HepG2 (cell line): ENCODE measurements at regions not wholly inside any gene's neighbourhood (a gene's known extent, or its start where the extent isn't known, plus 50 kb on each side); places are given as distances from the start of the nearest gene placed in this dataset.

Experiments used
- ATAC-seq: fragments of 200-7000 bp; cut with Tn5 transposase; 3 replicates; pipeline ENCODE4 v1.9.1; 2020; ENCODE audit warnings: mild to moderate bottlenecking, moderate library complexity
- BruUV-seq: library from RNA; stranded (reverse); fragments of 400-500 nt; replicated peaks from 2 replicates; lab custom pipeline; 2021; lab: Mats Ljungman, UMichigan
- CTCF ChIA-PET: fragments of 300-600 bp; formaldehyde crosslinking; extraction: SDS; loops from one replicate; lab custom pipeline; 2021; ENCODE audit warnings: low total read pairs, inconsistent platforms, low intra/inter-chr PET ratio; lab: Yijun Ruan, JAX
- POLR2A ChIA-PET: fragments of 350-600 bp; sonication (Branson Sonifier 250); formaldehyde crosslinking; loops from one replicate; lab custom pipeline; 2020; ENCODE audit warnings: antibody characterized with exemption, inconsistent platforms; lab: Yijun Ruan, JAX
- DNase-seq: peaks from one replicate; pipeline ENCODE4 v3.0.0-alpha.2; 2015; ENCODE audit warnings: low spot score
- FAIRE-seq: peaks from 3 replicates; lab custom pipeline; 2011; peaks lifted over from hg19 to GRCh38; lab: Jason Lieb, UNC
- H2AFZ ChIP-seq: one replicate; pipeline ENCODE4 v1.6.1; 2011; ENCODE audit warnings: low read length, inconsistent platforms
- H3K27ac ChIP-seq: fragments of 300-600 bp; 3 replicates; pipeline ENCODE4 v1.8.0; 2011; ENCODE audit warnings: mixed run types, mild to moderate bottlenecking, mixed read lengths, low read length, inconsistent platforms; ENCODE audit not compliant: insufficient read depth; ENCODE audit errors: extremely low read length
- H3K27me3 ChIP-seq, 2 experiments: fragments of 200-600 bp in 1 of 2; 2 replicates in 1 of 2; 3 replicates in 1 of 2; pipeline versions ENCODE4 v1.6.0 to v1.8.0; 2011; ENCODE audit warnings: low read length in 2 of 2, mild to moderate bottlenecking in 2 of 2, moderate library complexity in 2 of 2, inconsistent platforms in 1 of 2; ENCODE audit not compliant: insufficient read depth in 2 of 2, control insufficient read depth in 1 of 2
- H3K36me3 ChIP-seq, 2 experiments: fragments of 200-600 bp in 1 of 2; replicated peaks in 1 of 2; 2 replicates in 1 of 2; 3 replicates in 1 of 2; pipeline versions ENCODE4 v1.5.1 to v1.8.0; 2011; ENCODE audit warnings: low read length in 2 of 2, inconsistent platforms in 1 of 2; ENCODE audit not compliant: insufficient read depth in 2 of 2, control insufficient read depth in 1 of 2
- H3K4me1 ChIP-seq: 2 replicates; pipeline ENCODE4 v1.5.1; 2012; ENCODE audit warnings: low read length, inconsistent platforms; ENCODE audit not compliant: insufficient read depth
- H3K4me2 ChIP-seq: 2 replicates; pipeline ENCODE4 v1.6.0; 2011; ENCODE audit warnings: low read depth, low read length, inconsistent platforms
- H3K4me3 ChIP-seq, 3 experiments: fragments of 200-600 bp in 1 of 3; sonication (generic), shearing (Covaris generic) in 1 of 3; replicated peaks in 1 of 3; 2 replicates each; pipeline ENCODE4 v1.5.1; 2011 to 2016; ENCODE audit warnings: low read length in 3 of 3, inconsistent platforms in 2 of 3, low read depth in 2 of 3, mild to moderate bottlenecking in 2 of 3, control low read depth in 1 of 3, mixed read lengths in 1 of 3; ENCODE audit not compliant: insufficient read depth in 1 of 3
- H3K79me2 ChIP-seq: one replicate; pipeline ENCODE4 v1.6.1; 2011; ENCODE audit warnings: low read length, inconsistent platforms; ENCODE audit not compliant: insufficient read depth
- H3K9ac ChIP-seq: 2 replicates; pipeline ENCODE4 v1.6.0; 2011; ENCODE audit warnings: mild to moderate bottlenecking, low read depth, low read length, inconsistent platforms; ENCODE audit not compliant: insufficient read depth
- H3K9me3 ChIP-seq: 2 replicates; pipeline ENCODE4 v1.5.1; 2012; ENCODE audit warnings: mild to moderate bottlenecking, low read length
- H4K20me1 ChIP-seq: 2 replicates; pipeline ENCODE4 v1.6.0; 2011; ENCODE audit warnings: inconsistent platforms, mild to moderate bottlenecking, low read length, moderate library complexity; ENCODE audit not compliant: insufficient read depth
- MAFK ChIP-seq, 2 experiments: IDR thresholded peaks in 1 of 2; conservative IDR thresholded peaks in 1 of 2; 2 replicates each; pipeline ENCODE4 v1.6.1; 2011; ENCODE audit warnings: improper control_type of control experiment in 2 of 2, low read length in 2 of 2
- MXD3 ChIP-seq: IDR thresholded peaks from 2 replicates; pipeline ENCODE4 v1.6.1; 2016; ENCODE audit warnings: mild to moderate bottlenecking, missing biosample characterization, missing genetic modification reagents
- NONO ChIP-seq, 2 experiments: fragments of 450-650 bp in 1 of 2; sonication (generic) in 1 of 2; formaldehyde crosslinking in 1 of 2; IDR thresholded peaks in 1 of 2; conservative IDR thresholded peaks in 1 of 2; 2 replicates each; pipeline versions ENCODE4 v1.6.1 to v1.8.0; 2017 to 2022; ENCODE audit warnings: mild to moderate bottlenecking in 1 of 2, missing genetic modification reagents in 1 of 2, moderate library complexity in 1 of 2
- PPARG ChIP-seq: conservative IDR thresholded peaks from 2 replicates; pipeline ENCODE4 v1.6.1; 2016; ENCODE audit warnings: missing biosample characterization, missing genetic modification reagents
- PTBP1 ChIP-seq: fragments of 200-400 bp; formaldehyde crosslinking; IDR thresholded peaks from 2 replicates; pipeline ENCODE4 v1.6.1; 2018; ENCODE audit warnings: low read length, low read depth; ENCODE audit not compliant: poor library complexity, severe bottlenecking
- RFX3 ChIP-seq: IDR thresholded peaks from 2 replicates; pipeline ENCODE4 v1.6.1; 2016; ENCODE audit warnings: missing biosample characterization, missing genetic modification reagents
- RXRB ChIP-seq: IDR thresholded peaks from 2 replicates; pipeline ENCODE4 v1.6.1; 2016; ENCODE audit warnings: borderline replicate concordance, missing genetic modification reagents, missing compliant biosample characterization
- TAF1 ChIP-seq: sonication (generic); formaldehyde crosslinking; IDR thresholded peaks from 2 replicates; pipeline ENCODE4 v1.4.0; 2020; ENCODE audit warnings: missing genetic modification reagents
- ZMYM4 ChIP-seq: sonication (generic); formaldehyde crosslinking; IDR thresholded peaks from 2 replicates; pipeline ENCODE4 v1.8.1; 2023; ENCODE audit warnings: mild to moderate bottlenecking, missing genetic modification reagents
- ZNF143 ChIP-seq: sonication (generic); formaldehyde crosslinking; IDR thresholded peaks from 2 replicates; pipeline ENCODE4 v1.4.0; 2020; ENCODE audit warnings: missing genetic modification reagents
- ZNF18 ChIP-seq: sonication (generic); formaldehyde crosslinking; IDR thresholded peaks from 2 replicates; pipeline ENCODE4 v1.8.0; 2022; ENCODE audit warnings: mild to moderate bottlenecking, missing genetic modification reagents; ENCODE audit not compliant: insufficient replicate concordance
- ZNF282 ChIP-seq: fragments of 450-650 bp; IDR thresholded peaks from 2 replicates; pipeline ENCODE4 v1.6.1; 2018; ENCODE audit not compliant: partially characterized antibody
- ZNF496 ChIP-seq: sonication (generic); formaldehyde crosslinking; IDR thresholded peaks from 2 replicates; pipeline ENCODE4 v1.8.1; 2023; ENCODE audit warnings: mild to moderate bottlenecking, moderate library complexity, missing genetic modification reagents; ENCODE audit not compliant: insufficient replicate concordance
- WGBS: methylation state at CpG from one replicate; pipeline ENCODE4 v1.1.6; 2017; ENCODE audit warnings: low lambda C conversion rate; 5-methylcytosine and 5-hydroxymethylcytosine counted together
- in situ Hi-C: cut with HindIII; loops from 2 replicates; pipeline ENCODE4 v1.10.0; 2017; ENCODE audit warnings: low pct_unique_long_range_greater_than_20kb; ENCODE audit not compliant: extremely low pct_ligation_motif_present
- intact Hi-C: fragments of 100-400 bp; cut with micrococcal nuclease; formaldehyde crosslinking; loops from one replicate; pipeline ENCODE4 v1.10.0; 2022; ENCODE audit not compliant: unreplicated experiment

GRCh38 chr19:30167206-30167868 is 204.8 kb upstream of the ZNF536 start:
- Histone ChIP-seq H3K27me3 (no peaks in the 10 kb centered on the region), H3K9me3 (no peaks in the 10 kb centered on the region), H3K4me1 (no peaks in the 10 kb centered on the region), H4K20me1 (no peaks in the 10 kb centered on the region), H2AFZ (no peak overlapping the region), H3K4me3 (no peak overlapping the region), H3K9ac (no peak overlapping the region), H3K4me2 (no peak overlapping the region), H3K27ac (no peak overlapping the region)
- ATAC-seq: no peak
- POLR2A ChIA-PET: no interaction called here
- no peak for DNase-seq
- intact Hi-C loops: no loop called here
- BruUV-seq: no TSS peak
- in situ Hi-C loops: no loop called here
- no peak for TF ChIP-seq PPARG (CRISPR knock-in tag)
- TF ChIP-seq TAF1 (CRISPR knock-in tag): no peak
- TF ChIP-seq, all 625 proteins: peak for 0
- FAIRE-seq: no peak
- Histone ChIP-seq H3K36me3 (no peaks in the 10 kb centered on the region), H3K79me2 (no peaks in the 10 kb centered on the region)
- WGBS: 14% methylated on average over 6 of the region's 14 CpGs
- CTCF ChIA-PET: no interaction called here

GRCh38 chr19:30167976-30168635 is 204.1 kb upstream of the ZNF536 start:
- no peak for ATAC-seq
- in situ Hi-C loops: no loop called here
- CTCF ChIA-PET: no interaction called here

More at GRCh38 chr19:30167976-30168635, 204.1 kb upstream of the ZNF536 start:
- Histone ChIP-seq H3K4me1 (no peaks in the 10 kb centered on the region), H3K4me2 (no peak overlapping the region), H3K36me3 (no peaks in the 10 kb centered on the region), H2AFZ (no peak overlapping the region), H3K79me2 (no peaks in the 10 kb centered on the region), H3K27me3 (peaks cover 0 to 6% of the 10 kb centered on the region in 2 experiments; a peak in 1 of 5 replicates), H3K9ac (no peak overlapping the region), H4K20me1 (no peaks in the 10 kb centered on the region), H3K27ac (no peak overlapping the region), H3K9me3 (no peaks in the 10 kb centered on the region)
- DNase-seq (no peak), FAIRE-seq (no peak)
- 24% methylated on average over 12 of the region's 13 CpGs for WGBS
- POLR2A ChIA-PET: no interaction called here
- intact Hi-C loops: no loop called here
- BruUV-seq: no TSS peak
- TF ChIP-seq ZMYM4 (CRISPR knock-in tag) (no peak), ZNF282 (no peak), ZNF143 (CRISPR knock-in tag) (no peak), MXD3 (CRISPR knock-in tag) (no peak), ZNF496 (no peak), ZNF18 (CRISPR knock-in tag) (no peak), RFX3 (CRISPR knock-in tag) (no peak), NONO (IDR thresholded peaks at IDR 0.05) (no peak), NONO (CRISPR knock-in tag; conservative IDR thresholded peaks at IDR 0.05) (no peak), RXRB (CRISPR knock-in tag) (no peak), MAFK (conservative IDR thresholded peaks at IDR 0.05 in 1 of 2, IDR thresholded peaks at IDR 0.05 in 1 of 2; ENCODE audit: low read length in 2 of 2) (no peak), PTBP1 (no peak)
- TF ChIP-seq, all 625 proteins: peak for 0
- H3K4me3 ChIP-seq: no peak overlapping the region
